Gastrocnemius medialis (tissue), 4 donors: ENCODE measurements at regions not wholly inside any gene's neighbourhood (a gene's known extent, or its start where the extent isn't known, plus 50 kb on each side); places are given as distances from the start of the nearest gene placed in this dataset.

Experiments used
- ATAC-seq, 2 donors: fragments of 150-250 bp; one replicate each; pipeline ENCODE4 v1.9.1; 2016
- DNase-seq, 2 donors: peaks; one replicate each; pipeline ENCODE4 v3.0.0-alpha.2; 2019
- H3K27ac ChIP-seq, 4 donors: fragments of 200-600 bp; sonication (generic); 1 replicate in 1 of 4; 2 replicates in 3 of 4; pipeline ENCODE4 v1.5.1; 2016 to 2018; ENCODE audit warnings: mild to moderate bottlenecking in 2 of 4, moderate library complexity in 1 of 4
- H3K27me3 ChIP-seq, 3 donors: fragments of 200-600 bp; sonication (generic) in 2 of 3; 1 replicate in 1 of 3; 2 replicates in 2 of 3; pipeline versions ENCODE4 v1.5.1 to v1.6.0; 2016 to 2019; ENCODE audit warnings: mild to moderate bottlenecking in 1 of 3, moderate library complexity in 1 of 3
- H3K36me3 ChIP-seq, 2 donors: fragments of 200-600 bp; sonication (generic) in 1 of 2; one replicate each; pipeline ENCODE4 v1.5.1; 2017 to 2018
- H3K4me1 ChIP-seq, 2 donors: fragments of 200-600 bp; sonication (generic) in 1 of 2; one replicate each; pipeline ENCODE4 v1.5.1; 2016 to 2017; ENCODE audit warnings: mild to moderate bottlenecking in 2 of 2
- H3K4me3 ChIP-seq, 4 donors: fragments of 200-600 bp; sonication (generic) in 3 of 4; 1 replicate in 1 of 4; 2 replicates in 3 of 4; pipeline ENCODE4 v1.5.1; 2016 to 2019; ENCODE audit warnings: mild to moderate bottlenecking in 2 of 4
- H3K9me3 ChIP-seq, 3 donors: fragments of 200-600 bp; sonication (generic) in 2 of 3; 1 replicate in 1 of 3; 2 replicates in 2 of 3; pipeline ENCODE4 v1.5.1; 2016 to 2019
- CTCF ChIP-seq, 5 experiments: fragments of 450-650 bp in 3 of 5; fragments of 200-600 bp in 2 of 5; sonication (generic) in 2 of 5; IDR thresholded peaks in 4 of 5; conservative IDR thresholded peaks in 1 of 5; 1 replicate in 4 of 5; 2 replicates in 1 of 5; pipeline ENCODE4 v1.5.1; 2016 to 2019; ENCODE audit warnings: antibody characterized with exemption in 5 of 5, mild to moderate bottlenecking in 3 of 5, moderate library complexity in 3 of 5
- POLR2A ChIP-seq, 2 donors: fragments of 450-650 bp; IDR thresholded peaks; one replicate each; pipeline ENCODE4 v1.6.1; 2017; ENCODE audit warnings: antibody characterized with exemption in 2 of 2, mild to moderate bottlenecking in 2 of 2, moderate library complexity in 2 of 2
- in situ Hi-C, 4 donors: fragments of 200-750 bp; cut with MboI; loops; one replicate each; pipeline versions ENCODE4 v1.15.0 to v1.8.0; 2017; ENCODE audit warnings: low sequenced_read_pairs in 4 of 4
- intact Hi-C: fragments of 100-400 bp; cut with DNase I; formaldehyde crosslinking; loops from one replicate; pipeline ENCODE4 v1.15.1; 2023; ENCODE audit warnings: low total_unique reads

- in situ Hi-C loops (no loop called here), intact Hi-C loops (no loop called here)
- ATAC-seq, result no peak
- no peaks in the 10 kb centered on the region for H3K27me3 ChIP-seq
- no peaks in the 10 kb centered on the region for H3K9me3 ChIP-seq
- TF ChIP-seq CTCF (IDR thresholded peaks at IDR 0.05 in 4 of 5, conservative IDR thresholded peaks at IDR 0.05 in 1 of 5), result no peak
- H3K4me3 ChIP-seq, result no peak overlapping the region
- no peaks in the 10 kb centered on the region for H3K36me3 ChIP-seq
- H3K4me1 ChIP-seq, result no peaks in the 10 kb centered on the region
- DNase-seq, result no peak
- H3K27ac ChIP-seq, result no peak overlapping the region
Observed at GRCh38 chr3:23055733-23056376, 147.3 kb upstream of the UBE2E2 start.

- Histone ChIP-seq H3K36me3 (no peaks in the 10 kb centered on the region), H3K9me3 (no peaks in the 10 kb centered on the region), H3K4me3 (no peak overlapping the region), H3K4me1 (peaks cover 8 to 10% of the 10 kb centered on the region in 2 donors), H3K27me3 (no peaks in the 10 kb centered on the region), H3K27ac (peak overlapping the region in 1 of 4 donors; percentile 68)
- TF ChIP-seq CTCF (IDR thresholded peaks at IDR 0.05 in 4 of 5, conservative IDR thresholded peaks at IDR 0.05 in 1 of 5) (no peak), POLR2A (IDR thresholded peaks at IDR 0.05) (no peak)
- in situ Hi-C loops, result no loop called here
- DNase-seq, result peak; percentile 64 to 78
- intact Hi-C loops, result no loop called here
- ATAC-seq, result peak; percentile 100
Observed at GRCh38 chr3:23062582-23062981, 140.5 kb upstream of the UBE2E2 start.

GRCh38 chr3:23062982-23063381 is 140.1 kb upstream of the UBE2E2 start:
- Histone ChIP-seq H3K27ac (peak overlapping the region in 1 of 4 donors; percentile 68), H3K27me3 (no peaks in the 10 kb centered on the region), H3K4me1 (peaks cover 8 to 10% of the 10 kb centered on the region in 2 donors), H3K9me3 (no peaks in the 10 kb centered on the region), H3K36me3 (no peaks in the 10 kb centered on the region), H3K4me3 (no peak overlapping the region)
- DNase-seq (no peak), ATAC-seq (no peak)
- in situ Hi-C loops (no loop called here), intact Hi-C loops (no loop called here)
- no peak for TF ChIP-seq POLR2A (IDR thresholded peaks at IDR 0.05)

- Histone ChIP-seq H3K27ac (no peak overlapping the region), H3K4me3 (no peak overlapping the region), H3K4me1 (peaks cover 8 to 9% of the 10 kb centered on the region in 2 donors), H3K36me3 (no peaks in the 10 kb centered on the region), H3K27me3 (no peaks in the 10 kb centered on the region), H3K9me3 (no peaks in the 10 kb centered on the region)
- intact Hi-C loops (no loop called here), in situ Hi-C loops (no loop called here)
- no peak for ATAC-seq
- DNase-seq, result no peak
- TF ChIP-seq POLR2A (IDR thresholded peaks at IDR 0.05), result no peak
- no peak for TF ChIP-seq CTCF (IDR thresholded peaks at IDR 0.05 in 4 of 5, conservative IDR thresholded peaks at IDR 0.05 in 1 of 5)
Observed at GRCh38 chr3:23067116-23067515, 136.0 kb upstream of the UBE2E2 start.

GRCh38 chr3:23068016-23068728 is 135.0 kb upstream of the UBE2E2 start:
- ATAC-seq, result no peak
- TF ChIP-seq CTCF (IDR thresholded peaks at IDR 0.05 in 4 of 5, conservative IDR thresholded peaks at IDR 0.05 in 1 of 5) (no peak), POLR2A (IDR thresholded peaks at IDR 0.05) (no peak)
- in situ Hi-C loops (no loop called here), intact Hi-C loops (no loop called here)
- Histone ChIP-seq H3K4me3 (no peak overlapping the region), H3K27ac (no peak overlapping the region), H3K9me3 (no peaks in the 10 kb centered on the region), H3K4me1 (peaks cover 1 to 3% of the 10 kb centered on the region in 2 donors), H3K36me3 (no peaks in the 10 kb centered on the region), H3K27me3 (no peaks in the 10 kb centered on the region)
- DNase-seq, result no peak
